A673 (cell line): ENCODE measurements at regions not wholly inside any gene's neighbourhood (a gene's known extent, or its start where the extent isn't known, plus 50 kb on each side); places are given as distances from the start of the nearest gene placed in this dataset.
"Not testable (repeated sequence)": the region's sequence is repeated elsewhere in the genome, so short reads cannot be mapped to it uniquely, and the experiment has no call there.

Experiments
- BruUV-seq: library from RNA; stranded (reverse); fragments of 400-500 nt; replicated peaks from 2 replicates; lab custom pipeline; 2021; lab: Mats Ljungman, UMichigan
- CTCF ChIA-PET: fragments of 300-600 bp; sonication (Branson Sonifier 250); formaldehyde crosslinking; loops from one replicate; lab custom pipeline; 2022; ENCODE audit warnings: antibody characterized with exemption; lab: Charles Lee
- POLR2A ChIA-PET: fragments of 300-600 bp; sonication (Branson Sonifier 250); formaldehyde crosslinking; loops from one replicate; lab custom pipeline; 2022; ENCODE audit warnings: antibody characterized with exemption; ENCODE audit not compliant: low non-redundant PET; lab: Charles Lee
- DNase-seq: peaks from one replicate; pipeline ENCODE4 v3.0.0-alpha.2; 2015; ENCODE audit warnings: low spot score
- H3K27ac ChIP-seq: fragments of 200-600 bp; sonication (generic); 2 replicates; pipeline ENCODE4 v1.5.1; 2016; ENCODE audit warnings: mixed run types, low read depth, mild to moderate bottlenecking, mixed read lengths, antibody characterized with exemption, low read length; ENCODE audit not compliant: poor library complexity, severe bottlenecking
- H3K27me3 ChIP-seq: fragments of 200-600 bp; sonication (generic); replicated peaks from 2 replicates; pipeline ENCODE4 v1.6.1; 2017; ENCODE audit warnings: mixed run types, low read depth, mild to moderate bottlenecking, mixed read lengths, antibody characterized with exemption, low read length; ENCODE audit not compliant: insufficient read depth, poor library complexity
- H3K36me3 ChIP-seq: fragments of 200-600 bp; sonication (generic); 2 replicates; pipeline ENCODE4 v1.6.1; 2016; ENCODE audit warnings: mixed run types, mild to moderate bottlenecking, mixed read lengths, antibody characterized with exemption, low read length; ENCODE audit not compliant: insufficient read depth, poor library complexity, severe bottlenecking
- H3K4me1 ChIP-seq: fragments of 200-600 bp; sonication (generic); 2 replicates; pipeline ENCODE4 v1.6.1; 2017; ENCODE audit warnings: mixed run types, mild to moderate bottlenecking, mixed read lengths, antibody characterized with exemption, low read length; ENCODE audit not compliant: insufficient read depth, poor library complexity, severe bottlenecking
- H3K4me3 ChIP-seq: fragments of 200-600 bp; sonication (generic); 2 replicates; pipeline ENCODE4 v1.5.1; 2016; ENCODE audit warnings: low read depth, mixed run types, mild to moderate bottlenecking, mixed read lengths, low read length; ENCODE audit not compliant: poor library complexity, severe bottlenecking
- H3K9me3 ChIP-seq: fragments of 200-600 bp; sonication (generic); 2 replicates; pipeline ENCODE4 v1.6.1; 2016; ENCODE audit warnings: mixed run types, low read depth, mild to moderate bottlenecking, mixed read lengths, antibody characterized with exemption, low read length; ENCODE audit not compliant: poor library complexity, severe bottlenecking
- CTCF ChIP-seq: fragments of 300-800, 200-600 bp; sonication (generic); conservative IDR thresholded peaks from 2 replicates; pipeline ENCODE4 v1.5.1; 2017; ENCODE audit warnings: low read depth, mild to moderate bottlenecking, antibody characterized with exemption, low read length, moderate library complexity, mixed read lengths
- EZH2 ChIP-seq: fragments of 200-600 bp; sonication (generic); IDR thresholded peaks from 2 replicates; pipeline ENCODE4 v1.6.1; 2017; ENCODE audit warnings: borderline replicate concordance, low read depth, mild to moderate bottlenecking, mixed read lengths, antibody characterized with exemption, low read length; ENCODE audit not compliant: poor library complexity, severe bottlenecking
- intact Hi-C: fragments of 100-400 bp; cut with micrococcal nuclease; formaldehyde crosslinking; loops from one replicate; pipeline ENCODE4 v1.10.0; 2022; ENCODE audit not compliant: unreplicated experiment

- DNase-seq: no peak
- intact Hi-C loops: no loop called here
- Histone ChIP-seq H3K4me1 (peaks cover 12% of the 10 kb centered on the region), H3K9me3 (no peaks in the 10 kb centered on the region), H3K27ac (no peak overlapping the region), H3K27me3 (no peaks in the 10 kb centered on the region), H3K4me3 (no peak overlapping the region), H3K36me3 (no peaks in the 10 kb centered on the region)
- CTCF ChIA-PET: no interaction called here
- POLR2A ChIA-PET: no interaction called here
- no peak for TF ChIP-seq CTCF
- TF ChIP-seq EZH2: no peak
- BruUV-seq: no TSS peak
These were observed 177.3 kb downstream of the C9orf152 start for GRCh38 chr9:110030632-110031031.

GRCh38 chr9:110031511-110032173 lies 176.3 kb downstream of the C9orf152 start:
- ChIA-PET CTCF (no interaction called here), POLR2A (no interaction called here)
- Histone ChIP-seq H3K9me3 (no peaks in the 10 kb centered on the region), H3K4me1 (peaks cover 12% of the 10 kb centered on the region), H3K27me3 (no peaks in the 10 kb centered on the region), H3K4me3 (no peak overlapping the region), H3K27ac (no peak overlapping the region), H3K36me3 (no peaks in the 10 kb centered on the region)
- intact Hi-C loops: no loop called here
- no peak for DNase-seq
- TF ChIP-seq CTCF (no peak), EZH2 (no peak)
- no TSS peak for BruUV-seq

- BruUV-seq, H3K27ac ChIP-seq, H3K9me3 ChIP-seq, intact Hi-C loops, H3K4me3 ChIP-seq, POLR2A ChIA-PET, CTCF ChIA-PET, DNase-seq, H3K36me3 ChIP-seq, H3K27me3 ChIP-seq: not testable (repeated sequence)
- peaks cover 12% of the 10 kb centered on the region for H3K4me1 ChIP-seq
These were observed 175.4 kb downstream of the C9orf152 start for GRCh38 chr9:110032532-110032931.

- no peak overlapping the region for H3K4me3 ChIP-seq
- peaks cover 11% of the 10 kb centered on the region for H3K4me1 ChIP-seq
- H3K36me3 ChIP-seq: no peaks in the 10 kb centered on the region
- intact Hi-C loops: no loop called here
- ChIA-PET POLR2A (no interaction called here), CTCF (no interaction called here)
- BruUV-seq: no TSS peak
- no peak overlapping the region for H3K27ac ChIP-seq
- no peaks in the 10 kb centered on the region for H3K9me3 ChIP-seq
- no peaks in the 10 kb centered on the region for H3K27me3 ChIP-seq
- TF ChIP-seq CTCF (no peak), EZH2 (no peak)
- no peak for DNase-seq
These were observed 174.1 kb downstream of the C9orf152 start for GRCh38 chr9:110033869-110034268.
